LNCAP (cell line): ENCODE measurements at regions not wholly inside any gene's neighbourhood (a gene's known extent, or its start where the extent isn't known, plus 50 kb on each side); places are given as distances from the start of the nearest gene placed in this dataset.

Source experiments
- TF ChIP-seq, protein P1 (sequence below): fragments of 450-650 bp; IDR thresholded peaks from 2 replicates; pipeline ENCODE4 v1.5.1; 2017; ENCODE audit warnings: mild to moderate bottlenecking

DNA sequence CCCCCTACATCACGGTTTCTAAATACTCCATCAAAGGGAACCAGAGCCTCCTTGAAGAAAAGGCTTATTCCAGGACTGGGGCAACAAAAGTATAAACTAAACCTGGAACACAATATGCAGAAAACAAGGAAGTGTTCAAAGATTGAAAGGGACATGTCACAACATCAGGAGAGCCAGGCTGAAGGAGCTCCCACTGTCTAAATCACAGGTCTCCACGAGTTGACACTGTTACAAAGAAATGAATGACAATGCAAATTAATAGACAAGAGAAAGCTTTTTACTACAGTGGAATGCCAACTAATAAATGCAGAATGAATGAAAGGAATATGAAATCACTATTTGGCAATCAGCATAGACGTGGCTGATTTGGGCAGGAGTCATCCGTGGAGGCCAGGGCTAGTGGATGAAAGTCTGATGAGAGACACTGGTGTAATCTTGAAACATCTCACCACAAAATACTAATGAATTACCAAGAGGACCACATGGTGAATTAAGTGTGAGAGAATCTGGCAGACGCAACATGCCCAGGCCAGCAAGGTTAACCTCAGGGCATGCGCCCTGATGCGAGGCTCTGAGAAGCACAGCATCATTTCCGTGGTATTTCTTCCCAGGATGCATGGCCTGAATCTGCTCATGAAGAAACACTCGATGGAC is 123.8 kb upstream of the TJP1 start:
- TF ChIP-seq, protein P1, sequence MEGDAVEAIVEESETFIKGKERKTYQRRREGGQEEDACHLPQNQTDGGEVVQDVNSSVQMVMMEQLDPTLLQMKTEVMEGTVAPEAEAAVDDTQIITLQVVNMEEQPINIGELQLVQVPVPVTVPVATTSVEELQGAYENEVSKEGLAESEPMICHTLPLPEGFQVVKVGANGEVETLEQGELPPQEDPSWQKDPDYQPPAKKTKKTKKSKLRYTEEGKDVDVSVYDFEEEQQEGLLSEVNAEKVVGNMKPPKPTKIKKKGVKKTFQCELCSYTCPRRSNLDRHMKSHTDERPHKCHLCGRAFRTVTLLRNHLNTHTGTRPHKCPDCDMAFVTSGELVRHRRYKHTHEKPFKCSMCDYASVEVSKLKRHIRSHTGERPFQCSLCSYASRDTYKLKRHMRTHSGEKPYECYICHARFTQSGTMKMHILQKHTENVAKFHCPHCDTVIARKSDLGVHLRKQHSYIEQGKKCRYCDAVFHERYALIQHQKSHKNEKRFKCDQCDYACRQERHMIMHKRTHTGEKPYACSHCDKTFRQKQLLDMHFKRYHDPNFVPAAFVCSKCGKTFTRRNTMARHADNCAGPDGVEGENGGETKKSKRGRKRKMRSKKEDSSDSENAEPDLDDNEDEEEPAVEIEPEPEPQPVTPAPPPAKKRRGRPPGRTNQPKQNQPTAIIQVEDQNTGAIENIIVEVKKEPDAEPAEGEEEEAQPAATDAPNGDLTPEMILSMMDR: no peak

- TF ChIP-seq, protein P1: no peak
These were observed 122.7 kb upstream of the TJP1 start for GRCh38 chr15:29944925-29945324.

DNA sequence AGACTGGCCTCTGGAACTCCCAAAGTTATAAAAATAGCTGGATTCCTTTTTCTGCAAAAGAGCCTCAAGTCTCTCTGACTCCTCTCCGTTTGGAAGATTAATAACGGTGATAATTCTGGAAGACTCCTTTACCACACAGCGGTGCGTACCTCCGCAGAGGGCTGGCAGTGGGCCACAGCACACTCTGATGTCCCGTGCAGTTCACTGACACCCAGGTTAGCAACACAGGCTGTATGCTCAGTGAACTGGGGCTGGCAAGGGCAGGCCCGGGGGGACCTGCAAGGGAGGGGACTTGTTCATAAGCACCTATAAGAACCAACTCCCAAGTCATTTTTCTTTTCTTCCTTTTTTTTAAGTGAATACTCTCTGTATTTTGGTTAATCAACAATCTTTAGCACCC is 120.3 kb upstream of the TJP1 start:
- TF ChIP-seq, protein P1: no peak

- TF ChIP-seq, protein P1: 0 out of 2 replicates have a peak, but pooled peaks have one; percentile 12
These were observed 119.9 kb upstream of the TJP1 start for GRCh38 chr15:29942143-29942542.

DNA sequence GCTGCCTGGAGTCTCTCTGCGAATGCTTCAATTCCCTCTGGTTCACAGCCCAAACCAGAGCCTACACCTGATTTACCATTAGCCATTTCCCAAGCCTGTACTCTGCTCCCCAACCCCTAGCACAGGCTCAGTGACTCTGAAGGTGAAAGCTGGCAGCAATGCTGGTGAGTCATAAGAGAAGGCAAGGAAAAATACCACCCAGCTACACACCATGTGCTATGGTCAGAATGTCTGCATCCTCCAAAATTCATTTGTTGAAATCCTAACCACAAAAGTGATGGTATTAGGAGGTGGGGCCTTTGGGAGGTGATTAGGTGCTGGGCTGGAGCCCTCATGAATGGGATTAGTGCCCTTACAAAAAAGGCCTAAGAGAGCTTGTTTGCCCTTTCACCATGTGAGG is 117.1 kb upstream of the TJP1 start:
- TF ChIP-seq, protein P1: no peak

GRCh38 chr15:29938361-29939335 is 116.4 kb upstream of the TJP1 start:
- TF ChIP-seq, protein P1: peak; percentile 44

- TF ChIP-seq, protein P1: no peak
These were observed 115.7 kb upstream of the TJP1 start for GRCh38 chr15:29937956-29938355.
